T-cell (primary cell): ENCODE measurements at regions not wholly inside any gene's neighbourhood (a gene's known extent, or its start where the extent isn't known, plus 50 kb on each side); places are given as distances from the start of the nearest gene placed in this dataset.
"Not testable (repeated sequence)": the region's sequence is repeated elsewhere in the genome, so short reads cannot be mapped to it uniquely, and the experiment has no call there.

ENCODE experiments used
- ATAC-seq, 4 experiments: fragments of 200-7000 bp in 3 of 4; fragments of 150-1000 bp in 1 of 4; cut with Tn5 transposase; replicated peaks in 1 of 4; 1 replicate in 3 of 4; 2 replicates in 1 of 4; pipeline ENCODE4 v1.10.0; 2021; ENCODE audit warnings: moderate library complexity in 3 of 4, mild to moderate bottlenecking in 2 of 4, moderate number of reproducible peaks in 1 of 4
- CTCF ChIA-PET, 2 donors: fragments of 300-600 bp; sonication (Branson Sonifier 250); formaldehyde crosslinking; loops; one replicate each; lab custom pipeline; 2022; ENCODE audit warnings: antibody characterized with exemption in 2 of 2; lab: Charles Lee
- POLR2A ChIA-PET, 2 donors: fragments of 300-600 bp; sonication (Branson Sonifier 250); formaldehyde crosslinking; loops; one replicate each; lab custom pipeline; 2022; ENCODE audit warnings: antibody characterized with exemption in 2 of 2; lab: Charles Lee
- DNase-seq, 35 experiments: peaks; one replicate each; pipeline versions ENCODE4 v3.0.0 to v3.0.0-alpha.2; 2013 to 2023
- H3K27ac ChIP-seq: one replicate; pipeline ENCODE4 v1.5.1; 2013; ENCODE audit warnings: low read length
- H3K27me3 ChIP-seq, 2 experiments: replicated peaks in 1 of 2; 1 replicate in 1 of 2; 2 replicates in 1 of 2; pipeline versions ENCODE4 v1.6.1 to v1.7.0; 2013; ENCODE audit warnings: low read length in 1 of 2, mixed read lengths in 1 of 2; ENCODE audit not compliant: control insufficient read depth in 2 of 2, insufficient read depth in 2 of 2; ENCODE audit errors: extremely low read depth in 1 of 2
- H3K36me3 ChIP-seq, 2 donors: 1 replicate in 1 of 2; 2 replicates in 1 of 2; pipeline versions ENCODE4 v1.6.1 to v1.7.0; 2013; ENCODE audit warnings: low read length in 1 of 2; ENCODE audit not compliant: control insufficient read depth in 2 of 2, insufficient read depth in 1 of 2; ENCODE audit errors: extremely low read depth in 1 of 2
- H3K4me1 ChIP-seq, 2 experiments: 1 replicate in 1 of 2; 2 replicates in 1 of 2; pipeline versions ENCODE4 v1.6.1 to v1.7.0; 2013; ENCODE audit warnings: low read length in 2 of 2, mixed read lengths in 1 of 2; ENCODE audit not compliant: insufficient read depth in 2 of 2, control insufficient read depth in 1 of 2; ENCODE audit errors: extremely low read depth in 1 of 2
- H3K4me3 ChIP-seq, 2 donors: 1 replicate in 1 of 2; 2 replicates in 1 of 2; pipeline versions ENCODE4 v1.5.1 to v1.7.0; 2013; ENCODE audit warnings: mild to moderate bottlenecking in 2 of 2, low read length in 1 of 2, moderate library complexity in 1 of 2; ENCODE audit not compliant: control insufficient read depth in 1 of 2; ENCODE audit errors: extremely low read depth in 1 of 2
- H3K9me3 ChIP-seq: 2 replicates; pipeline ENCODE4 v1.7.0; 2013
- H3K27ac Mint-ChIP-seq, 2 donors: one replicate each; pipeline ENCODE4 v1.8.0; 2020 to 2021; ENCODE audit warnings: mild to moderate bottlenecking in 2 of 2, mixed read lengths in 2 of 2
- H3K27me3 Mint-ChIP-seq, 2 donors: one replicate each; pipeline ENCODE4 v1.8.0; 2021 to 2022; ENCODE audit warnings: mixed read lengths in 2 of 2
- H3K36me3 Mint-ChIP-seq: one replicate; pipeline ENCODE4 v1.8.0; 2021; ENCODE audit warnings: mixed read lengths
- H3K4me1 Mint-ChIP-seq, 3 donors: one replicate each; pipeline ENCODE4 v1.8.0; 2020 to 2022; ENCODE audit warnings: mixed read lengths in 3 of 3, mild to moderate bottlenecking in 1 of 3
- H3K4me3 Mint-ChIP-seq, 3 donors: one replicate each; pipeline ENCODE4 v1.8.0; 2020 to 2022; ENCODE audit warnings: mild to moderate bottlenecking in 3 of 3, mixed read lengths in 3 of 3, moderate library complexity in 3 of 3
- H3K9me3 Mint-ChIP-seq, 3 donors: one replicate each; pipeline ENCODE4 v1.8.0; 2020 to 2022; ENCODE audit warnings: mixed read lengths in 3 of 3
- WGBS: methylation state at CpG from one replicate; pipeline ENCODE4 v1.1.5; 2013; ENCODE audit warnings: missing lambda C conversion rate; ENCODE audit not compliant: insufficient coverage; 5-methylcytosine and 5-hydroxymethylcytosine counted together

GRCh38 chr6:68069921-68070710 is 565.0 kb upstream of the ADGRB3 start:
- no peak for ATAC-seq
- Histone ChIP-seq H3K36me3 (no peaks in the 10 kb centered on the region), H3K27me3 (no peaks in the 10 kb centered on the region), H3K4me1 (no peaks in the 10 kb centered on the region), H3K4me3 (no peak overlapping the region), H3K9me3 (no peaks in the 10 kb centered on the region), H3K27ac (no peak overlapping the region)
- no peak for DNase-seq
- no peak overlapping the region for H3K4me3 Mint-ChIP-seq
- WGBS = 56% methylated on average over 3 of the region's 5 CpGs
- H3K27ac Mint-ChIP-seq = no peak overlapping the region
- no peaks in the 10 kb centered on the region for H3K27me3 Mint-ChIP-seq
- H3K36me3 Mint-ChIP-seq = no peaks in the 10 kb centered on the region
- H3K4me1 Mint-ChIP-seq = no peaks in the 10 kb centered on the region
- POLR2A ChIA-PET = no interaction called here
- H3K9me3 Mint-ChIP-seq = peaks cover 5 to 17% (median 11%) of the 10 kb centered on the region in 3 donors
- CTCF ChIA-PET = no interaction called here

GRCh38 chr6:68059899-68060298 is 575.2 kb upstream of the ADGRB3 start:
- H3K9me3 ChIP-seq = no peaks in the 10 kb centered on the region
- WGBS = no CpG with 5 or more reads among the region's 4 CpGs
- no peaks in the 10 kb centered on the region for H3K36me3 ChIP-seq
- ATAC-seq (no peak), DNase-seq (no peak)
- Mint-ChIP-seq H3K9me3 (peaks cover 0 to 5% (median 0%) of the 10 kb centered on the region in 3 donors), H3K27ac (no peak overlapping the region), H3K4me3 (no peak overlapping the region), H3K36me3 (no peaks in the 10 kb centered on the region), H3K27me3 (no peaks in the 10 kb centered on the region), H3K4me1 (no peaks in the 10 kb centered on the region)
- CTCF ChIA-PET = no interaction called here
- H3K27me3 ChIP-seq = no peaks in the 10 kb centered on the region
- no peak overlapping the region for H3K27ac ChIP-seq
- POLR2A ChIA-PET = no interaction called here
- H3K4me3 ChIP-seq = no peak overlapping the region
- H3K4me1 ChIP-seq = no peaks in the 10 kb centered on the region

GRCh38 chr6:68059261-68059660 is 575.8 kb upstream of the ADGRB3 start:
- ChIA-PET POLR2A (no interaction called here), CTCF (no interaction called here)
- Histone ChIP-seq H3K36me3 (no peaks in the 10 kb centered on the region), H3K27ac (no peak overlapping the region), H3K4me3 (no peak overlapping the region), H3K4me1 (no peaks in the 10 kb centered on the region), H3K9me3 (no peaks in the 10 kb centered on the region), H3K27me3 (no peaks in the 10 kb centered on the region)
- peaks cover 0 to 2% (median 0%) of the 10 kb centered on the region in 3 donors for H3K9me3 Mint-ChIP-seq
- no peak for ATAC-seq
- no peak overlapping the region for H3K4me3 Mint-ChIP-seq
- H3K4me1 Mint-ChIP-seq = no peaks in the 10 kb centered on the region
- no CpG with 5 or more reads among the region's 1 CpG for WGBS
- no peak overlapping the region for H3K27ac Mint-ChIP-seq
- H3K36me3 Mint-ChIP-seq = no peaks in the 10 kb centered on the region
- no peak for DNase-seq
- no peaks in the 10 kb centered on the region for H3K27me3 Mint-ChIP-seq

GRCh38 chr6:68056596-68056995 is 578.5 kb upstream of the ADGRB3 start:
- H3K4me3 ChIP-seq, H3K27me3 ChIP-seq, H3K4me3 Mint-ChIP-seq, H3K27ac ChIP-seq, H3K27me3 Mint-ChIP-seq, H3K36me3 ChIP-seq, H3K9me3 Mint-ChIP-seq, CTCF ChIA-PET, H3K4me1 ChIP-seq, H3K27ac Mint-ChIP-seq, H3K9me3 ChIP-seq, POLR2A ChIA-PET, DNase-seq, H3K4me1 Mint-ChIP-seq, H3K36me3 Mint-ChIP-seq, ATAC-seq: not testable (repeated sequence)
- WGBS = no CpG with 5 or more reads among the region's 1 CpG

- no peak overlapping the region for H3K4me3 ChIP-seq
- no CpG with 5 or more reads among the region's 1 CpG for WGBS
- no peaks in the 10 kb centered on the region for H3K9me3 ChIP-seq
- H3K4me1 ChIP-seq = no peaks in the 10 kb centered on the region
- no peaks in the 10 kb centered on the region for H3K36me3 Mint-ChIP-seq
- DNase-seq (no peak), ATAC-seq (no peak)
- H3K27ac Mint-ChIP-seq = no peak overlapping the region
- H3K9me3 Mint-ChIP-seq = peaks cover 0 to 7% (median 7%) of the 10 kb centered on the region in 3 donors
- H3K27ac ChIP-seq = no peak overlapping the region
- no peaks in the 10 kb centered on the region for H3K27me3 Mint-ChIP-seq
- ChIA-PET POLR2A (no interaction called here), CTCF (no interaction called here)
- H3K4me3 Mint-ChIP-seq = no peak overlapping the region
- H3K4me1 Mint-ChIP-seq = no peaks in the 10 kb centered on the region
- no peaks in the 10 kb centered on the region for H3K27me3 ChIP-seq
- no peaks in the 10 kb centered on the region for H3K36me3 ChIP-seq
Measured at GRCh38 chr6:68054756-68055155, 580.3 kb upstream of the ADGRB3 start.

GRCh38 chr6:68053805-68054373 is 581.2 kb upstream of the ADGRB3 start:
- ChIA-PET CTCF (no interaction called here), POLR2A (no interaction called here)
- Histone ChIP-seq H3K27me3 (no peaks in the 10 kb centered on the region), H3K4me1 (no peaks in the 10 kb centered on the region), H3K4me3 (no peak overlapping the region), H3K9me3 (no peaks in the 10 kb centered on the region), H3K36me3 (no peaks in the 10 kb centered on the region), H3K27ac (no peak overlapping the region)
- peaks cover 3 to 7% (median 7%) of the 10 kb centered on the region in 3 donors for H3K9me3 Mint-ChIP-seq
- DNase-seq (no peak), ATAC-seq (no peak)
- WGBS = 70% methylated on average over 2 of the region's 4 CpGs
- no peaks in the 10 kb centered on the region for H3K36me3 Mint-ChIP-seq
- H3K27ac Mint-ChIP-seq = no peak overlapping the region
- H3K4me1 Mint-ChIP-seq = no peaks in the 10 kb centered on the region
- no peak overlapping the region for H3K4me3 Mint-ChIP-seq
- H3K27me3 Mint-ChIP-seq = no peaks in the 10 kb centered on the region
